GM21717 (cell line): ENCODE measurements at regions not wholly inside any gene's neighbourhood (a gene's known extent, or its start where the extent isn't known, plus 50 kb on each side); places are given as distances from the start of the nearest gene placed in this dataset.

Experiments
- ATAC-seq: cut with Tn5 transposase; IDR thresholded peaks from one replicate; pipeline ENCODE4 v1.9.1; 2021; ENCODE audit warnings: mild to moderate bottlenecking, moderate library complexity; ENCODE audit not compliant: unreplicated experiment

DNA sequence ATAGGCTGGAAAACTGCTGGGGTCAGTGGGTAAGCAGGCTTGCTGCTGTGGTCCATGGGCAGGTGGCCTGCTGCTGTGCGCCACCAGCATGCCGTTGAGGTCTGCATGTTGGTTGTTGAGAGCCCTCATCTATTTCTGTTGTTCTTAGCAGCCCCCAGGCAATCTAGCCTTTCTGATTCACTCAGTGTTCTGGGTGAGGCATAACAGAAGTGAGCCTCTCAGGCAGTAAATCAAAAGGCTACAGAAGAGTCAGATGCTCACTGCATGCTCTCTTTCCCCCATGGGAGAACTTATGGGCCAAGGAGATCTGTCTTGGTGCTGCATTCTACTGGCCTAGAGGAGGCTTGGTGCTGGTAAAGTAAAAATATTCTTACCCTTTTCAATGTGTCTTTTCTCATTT, 67.8 kb upstream of the ATP10A start:
- no peak for ATAC-seq
